GM23338 (cell line): ENCODE measurements at regions not wholly inside any gene's neighbourhood (a gene's known extent, or its start where the extent isn't known, plus 50 kb on each side); places are given as distances from the start of the nearest gene placed in this dataset.

Experiments
- ATAC-seq: fragments of 200-7000 bp; cut with Tn5 transposase; 3 replicates; pipeline ENCODE4 v1.9.1; 2020
- DNase-seq: peaks from one replicate; pipeline ENCODE4 v3.0.0-alpha.2; 2015; ENCODE audit warnings: low spot score
- H2AFZ ChIP-seq: fragments of 200-600 bp; sonication (generic); 2 replicates; pipeline ENCODE4 v1.8.0; 2016; ENCODE audit warnings: antibody characterized with exemption, mild to moderate bottlenecking, moderate library complexity
- H3F3A ChIP-seq: fragments of 200-600 bp; sonication (generic); replicated peaks from 2 replicates; pipeline ENCODE4 v1.8.0; 2017; ENCODE audit warnings: antibody characterized with exemption, mixed run types, low read depth
- H3K27ac ChIP-seq: fragments of 200-600 bp; sonication (generic); 2 replicates; pipeline ENCODE4 v1.6.1; 2016; ENCODE audit warnings: low read depth
- H3K27me3 ChIP-seq: fragments of 200-600 bp; sonication (generic); 2 replicates; pipeline ENCODE4 v1.8.0; 2016; ENCODE audit warnings: mild to moderate bottlenecking, mixed run types, moderate library complexity; ENCODE audit not compliant: insufficient read depth
- H3K36me3 ChIP-seq: fragments of 200-600 bp; sonication (generic); 2 replicates; pipeline ENCODE4 v1.8.0; 2016; ENCODE audit warnings: mild to moderate bottlenecking; ENCODE audit not compliant: insufficient read depth
- H3K4me1 ChIP-seq: fragments of 200-600 bp; sonication (generic); 2 replicates; pipeline ENCODE4 v1.8.0; 2016; ENCODE audit warnings: mild to moderate bottlenecking, moderate library complexity; ENCODE audit not compliant: insufficient read depth
- H3K4me2 ChIP-seq: fragments of 200-600 bp; sonication (generic); 2 replicates; pipeline ENCODE4 v1.7.1; 2017; ENCODE audit warnings: mixed run types
- H3K4me3 ChIP-seq: fragments of 200-600 bp; sonication (generic); 2 replicates; pipeline ENCODE4 v1.6.1; 2016; ENCODE audit warnings: mixed run types
- H3K79me2 ChIP-seq: fragments of 200-600 bp; sonication (generic); replicated peaks from 2 replicates; pipeline ENCODE4 v1.8.0; 2017; ENCODE audit warnings: mild to moderate bottlenecking; ENCODE audit not compliant: insufficient read depth
- H3K9me2 ChIP-seq: fragments of 200-600 bp; sonication (generic); 2 replicates; pipeline ENCODE4 v1.8.0; 2017; ENCODE audit not compliant: insufficient read depth
- H4K20me1 ChIP-seq: fragments of 200-600 bp; sonication (generic); replicated peaks from 2 replicates; pipeline ENCODE4 v1.8.0; 2017; ENCODE audit warnings: mild to moderate bottlenecking; ENCODE audit not compliant: insufficient read depth
- H3K27ac Mint-ChIP-seq: 2 replicates; pipeline ENCODE4 v1.8.0; 2020; ENCODE audit warnings: inconsistent platforms, mild to moderate bottlenecking, moderate library complexity, mixed read lengths
- H3K27me3 Mint-ChIP-seq: 3 replicates; pipeline ENCODE4 v1.8.0; 2022; ENCODE audit warnings: low read depth, mild to moderate bottlenecking, moderate library complexity, mixed read lengths, inconsistent platforms; ENCODE audit not compliant: insufficient read depth, poor library complexity
- H3K36me3 Mint-ChIP-seq: 3 replicates; pipeline ENCODE4 v1.8.0; 2021; ENCODE audit warnings: low read depth, mild to moderate bottlenecking, inconsistent platforms, moderate library complexity, mixed read lengths
- H3K4me1 Mint-ChIP-seq: 3 replicates; pipeline ENCODE4 v1.8.0; 2020; ENCODE audit warnings: mild to moderate bottlenecking, inconsistent platforms, mixed read lengths
- H3K4me3 Mint-ChIP-seq: 3 replicates; pipeline ENCODE4 v1.8.0; 2021; ENCODE audit warnings: moderate library complexity, mild to moderate bottlenecking, inconsistent platforms, mixed read lengths
- H3K9me3 Mint-ChIP-seq: 3 replicates; pipeline ENCODE4 v1.8.0; 2020; ENCODE audit warnings: moderate library complexity, mild to moderate bottlenecking, inconsistent platforms, mixed read lengths
- CREB1 ChIP-seq: fragments of 250-450 bp; sonication (Bioruptor Pico); IDR thresholded peaks from 2 replicates; pipeline ENCODE4 v1.5.0; 2020; ENCODE audit warnings: low read depth, mild to moderate bottlenecking, moderate library complexity
- CTCF ChIP-seq, 2 experiments: fragments of 200-600 bp in 1 of 2; sonication (generic) in 1 of 2; conservative IDR thresholded peaks; 2 replicates each; pipeline versions ENCODE4 v1.5.1 to v1.6.1; 2016 to 2017; ENCODE audit warnings: antibody characterized with exemption in 2 of 2, low read depth in 2 of 2, mild to moderate bottlenecking in 2 of 2, moderate library complexity in 1 of 2
- ETS1 ChIP-seq: IDR thresholded peaks from 2 replicates; pipeline ENCODE4 v1.6.1; 2016; ENCODE audit warnings: antibody characterized with exemption
- EZH2 ChIP-seq: fragments of 200-600 bp; sonication (generic); IDR thresholded peaks from one replicate; pipeline ENCODE4 v1.8.0; 2017; ENCODE audit warnings: antibody characterized with exemption, mild to moderate bottlenecking, low read depth; ENCODE audit not compliant: unreplicated experiment
- EZH2phosphoT487 ChIP-seq: fragments of 200-600 bp; sonication (generic); IDR thresholded peaks from one replicate; pipeline ENCODE4 v1.8.1; 2018; ENCODE audit warnings: antibody characterized with exemption; ENCODE audit not compliant: unreplicated experiment
- JUNB ChIP-seq: IDR thresholded peaks from one replicate; pipeline ENCODE4 v1.6.1; 2016; ENCODE audit warnings: antibody characterized with exemption; ENCODE audit not compliant: unreplicated experiment
- NANOG ChIP-seq: IDR thresholded peaks from 2 replicates; pipeline ENCODE4 v1.6.1; 2016; ENCODE audit warnings: antibody characterized with exemption, borderline replicate concordance
- POLR2AphosphoS5 ChIP-seq: IDR thresholded peaks from 2 replicates; pipeline ENCODE4 v1.6.1; 2016; ENCODE audit warnings: antibody characterized with exemption, low read depth
- REST ChIP-seq: IDR thresholded peaks from one replicate; pipeline ENCODE4 v1.6.1; 2018; ENCODE audit warnings: antibody characterized with exemption; ENCODE audit not compliant: unreplicated experiment
- STAT1 ChIP-seq: IDR thresholded peaks from one replicate; pipeline ENCODE4 v1.6.1; 2016; ENCODE audit warnings: antibody characterized with exemption; ENCODE audit not compliant: unreplicated experiment
- ZNF114 ChIP-seq: fragments of 250-450 bp; sonication (Bioruptor Pico); IDR thresholded peaks from 2 replicates; pipeline ENCODE4 v1.5.0; 2020; ENCODE audit warnings: mild to moderate bottlenecking, moderate library complexity
- ZNF331 ChIP-seq: fragments of 250-450 bp; sonication (Bioruptor Pico); IDR thresholded peaks from 2 replicates; pipeline ENCODE4 v1.5.0; 2020; ENCODE audit warnings: low read depth, mild to moderate bottlenecking, moderate library complexity
- ZNF462 ChIP-seq: fragments of 250-450 bp; sonication (Bioruptor Pico); IDR thresholded peaks from 2 replicates; pipeline ENCODE4 v1.5.0; 2020; ENCODE audit warnings: mild to moderate bottlenecking, moderate library complexity

GRCh38 chrX:45517090-45517973, 316.7 kb upstream of the DIPK2B start:
- Mint-ChIP-seq H3K4me3 (no peak overlapping the region), H3K36me3 (no peaks in the 10 kb centered on the region), H3K9me3 (no peaks in the 10 kb centered on the region), H3K27me3 (no peaks in the 10 kb centered on the region), H3K27ac (no peak overlapping the region), H3K4me1 (peaks cover 10% of the 10 kb centered on the region; the same call in 2 of the 3 replicates)
- Histone ChIP-seq H3K4me3 (no peak overlapping the region), H3K9me2 (no peaks in the 10 kb centered on the region), H4K20me1 (no peaks in the 10 kb centered on the region), H3K79me2 (no peaks in the 10 kb centered on the region), H3K4me2 (no peak overlapping the region), H3K27me3 (no peaks in the 10 kb centered on the region), H3K36me3 (no peaks in the 10 kb centered on the region), H3K4me1 (no peaks in the 10 kb centered on the region), H3F3A (no peaks in the 10 kb centered on the region), H2AFZ (no peak overlapping the region), H3K27ac (no peak overlapping the region)
- peak; percentile 33 for DNase-seq
- ATAC-seq, result peak; percentile 61
- TF ChIP-seq ZNF114 (CRISPR knock-in tag) (no peak), ZNF331 (no peak), EZH2phosphoT487 (no peak), POLR2AphosphoS5 (no peak), EZH2 (no peak), ZNF462 (CRISPR knock-in tag) (no peak), NANOG (no peak), JUNB (no peak), STAT1 (no peak), CTCF (conservative IDR thresholded peaks at IDR 0.05; ENCODE audit: low read depth in 2 of 2) (no peak), ETS1 (no peak), REST (no peak), CREB1 (CRISPR knock-in tag) (no peak)
